ENCODE measurements at regions not wholly inside any gene's neighbourhood (a gene's known extent, or its start where the extent isn't known, plus 50 kb on each side); places are given as distances from the start of the nearest gene placed in this dataset.

- Mint-ChIP-seq H3K36me3 (ENCODE audit: low read depth) (no peaks in the 10 kb centered on the region), H3K4me3 (no peak overlapping the region), H3K27ac (no peak overlapping the region), H3K9me3 (peaks cover 17% of the 10 kb centered on the region), H3K27me3 (ENCODE audit: insufficient read depth) (no peaks in the 10 kb centered on the region), H3K4me1 (ENCODE audit: low read depth) (no peaks in the 10 kb centered on the region)
- no peak for TF ChIP-seq CTCF (IDR thresholded peaks at IDR 0.05)
- no peak for DNase-seq
Measured at GRCh38 chr4:171639540-171639939, 173.7 kb upstream of the GALNTL6 start.

GRCh38 chr4:171636606-171637005 is 176.6 kb upstream of the GALNTL6 start:
- no peak overlapping the region for H3K27ac Mint-ChIP-seq
- no peak for DNase-seq
- no peak for TF ChIP-seq CTCF (IDR thresholded peaks at IDR 0.05)
- H3K27me3 Mint-ChIP-seq (ENCODE audit: insufficient read depth) = no peaks in the 10 kb centered on the region
- H3K9me3 Mint-ChIP-seq = peaks cover 21% of the 10 kb centered on the region
- H3K4me3 Mint-ChIP-seq = no peak overlapping the region
- no peaks in the 10 kb centered on the region for H3K36me3 Mint-ChIP-seq (ENCODE audit: low read depth)
- H3K4me1 Mint-ChIP-seq (ENCODE audit: low read depth) = no peaks in the 10 kb centered on the region

GRCh38 chr4:171629737-171630136 is 183.5 kb upstream of the GALNTL6 start:
- DNase-seq = no peak
- H3K4me1 Mint-ChIP-seq (ENCODE audit: low read depth) = no peaks in the 10 kb centered on the region
- peaks cover 34% of the 10 kb centered on the region for H3K9me3 Mint-ChIP-seq
- H3K36me3 Mint-ChIP-seq (ENCODE audit: low read depth) = no peaks in the 10 kb centered on the region
- no peak overlapping the region for H3K27ac Mint-ChIP-seq
- H3K27me3 Mint-ChIP-seq (ENCODE audit: insufficient read depth) = no peaks in the 10 kb centered on the region
- no peak overlapping the region for H3K4me3 Mint-ChIP-seq
- TF ChIP-seq CTCF (IDR thresholded peaks at IDR 0.05) = no peak

GRCh38 chr4:171629182-171629581 is 184.0 kb upstream of the GALNTL6 start:
- Mint-ChIP-seq H3K4me3 (no peak overlapping the region), H3K27ac (no peak overlapping the region), H3K4me1 (ENCODE audit: low read depth) (no peaks in the 10 kb centered on the region), H3K9me3 (peaks cover 29% of the 10 kb centered on the region), H3K27me3 (ENCODE audit: insufficient read depth) (no peaks in the 10 kb centered on the region), H3K36me3 (ENCODE audit: low read depth) (no peaks in the 10 kb centered on the region)
- DNase-seq = no peak
- no peak for TF ChIP-seq CTCF (IDR thresholded peaks at IDR 0.05)

- no peak for TF ChIP-seq CTCF (IDR thresholded peaks at IDR 0.05)
- Mint-ChIP-seq H3K27ac (no peak overlapping the region), H3K4me3 (no peak overlapping the region), H3K36me3 (ENCODE audit: low read depth) (no peaks in the 10 kb centered on the region), H3K27me3 (ENCODE audit: insufficient read depth) (peaks cover 2% of the 10 kb centered on the region), H3K4me1 (ENCODE audit: low read depth) (no peaks in the 10 kb centered on the region), H3K9me3 (peaks cover 22% of the 10 kb centered on the region)
- DNase-seq = no peak
Measured at GRCh38 chr4:171626554-171626953, 186.7 kb upstream of the GALNTL6 start.

- Mint-ChIP-seq H3K36me3 (ENCODE audit: low read depth) (peaks cover 4% of the 10 kb centered on the region; the same call in 1 of the 2 replicates), H3K27ac (no peak overlapping the region), H3K9me3 (peaks cover 18% of the 10 kb centered on the region), H3K4me1 (ENCODE audit: low read depth) (no peaks in the 10 kb centered on the region), H3K4me3 (no peak overlapping the region), H3K27me3 (ENCODE audit: insufficient read depth) (peaks cover 2% of the 10 kb centered on the region)
- DNase-seq = no peak
- TF ChIP-seq CTCF (IDR thresholded peaks at IDR 0.05) = no peak
Measured at GRCh38 chr4:171622729-171623128, 190.5 kb upstream of the GALNTL6 start.

Data from HFFc6 (cell line).